D341Med (cell line): ENCODE measurements at regions not wholly inside any gene's neighbourhood (a gene's known extent, or its start where the extent isn't known, plus 50 kb on each side); places are given as distances from the start of the nearest gene placed in this dataset.

Experiments
- DNase-seq: peaks from one replicate; pipeline ENCODE4 v3.0.0; 2012; ENCODE audit warnings: low spot score

DNA sequence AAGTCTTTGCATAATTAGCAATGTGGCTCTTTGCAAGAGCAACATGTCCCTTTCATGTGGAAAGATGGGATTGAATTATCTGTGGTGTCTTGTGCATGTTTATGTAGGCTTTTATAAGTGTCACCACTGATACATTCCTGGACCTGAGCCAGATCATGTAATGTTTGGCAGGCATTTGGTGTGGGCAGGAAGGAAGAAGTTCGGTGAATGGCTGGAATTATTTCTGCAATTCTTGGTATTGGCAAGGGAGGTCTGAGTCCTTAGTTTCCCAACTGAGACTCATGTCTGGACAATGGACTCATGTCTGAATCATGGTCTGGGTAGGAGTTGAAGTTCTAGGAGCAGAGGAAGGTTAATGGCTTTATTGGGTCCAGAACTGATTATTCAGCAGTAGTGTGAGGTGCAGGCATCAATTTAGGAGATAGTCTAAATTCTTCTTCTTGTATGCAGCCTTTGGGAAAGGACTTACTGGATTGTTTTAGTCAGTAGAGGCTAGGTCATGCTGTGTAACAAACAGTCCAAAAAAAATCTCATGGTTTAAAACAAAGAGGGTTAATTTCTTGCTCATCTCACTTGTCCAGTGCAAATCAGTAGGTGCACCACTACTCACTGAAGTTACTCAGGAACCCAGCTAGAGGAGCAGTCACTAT, 186.5 kb upstream of the LHX5 start:
- no peak for DNase-seq

DNA sequence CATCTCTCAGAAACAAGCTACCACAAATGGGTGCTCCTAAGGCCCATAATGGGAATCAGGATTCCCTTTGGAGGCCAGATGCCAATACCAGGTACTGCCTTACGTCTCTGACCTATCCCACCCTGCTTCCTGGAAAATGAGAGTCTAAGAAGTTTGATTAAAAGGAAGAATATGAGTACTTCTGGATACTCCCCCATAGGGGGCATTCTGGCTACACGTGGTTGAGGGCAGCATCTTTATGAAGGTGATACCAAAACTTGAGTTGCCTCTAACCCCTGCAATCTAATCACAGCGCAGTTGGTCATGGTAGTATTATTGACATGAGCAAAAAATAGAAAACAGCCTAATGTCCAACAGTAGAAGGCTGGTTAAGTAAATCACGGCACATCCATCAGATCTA, 184.2 kb upstream of the LHX5 start:
- DNase-seq = no peak

DNA sequence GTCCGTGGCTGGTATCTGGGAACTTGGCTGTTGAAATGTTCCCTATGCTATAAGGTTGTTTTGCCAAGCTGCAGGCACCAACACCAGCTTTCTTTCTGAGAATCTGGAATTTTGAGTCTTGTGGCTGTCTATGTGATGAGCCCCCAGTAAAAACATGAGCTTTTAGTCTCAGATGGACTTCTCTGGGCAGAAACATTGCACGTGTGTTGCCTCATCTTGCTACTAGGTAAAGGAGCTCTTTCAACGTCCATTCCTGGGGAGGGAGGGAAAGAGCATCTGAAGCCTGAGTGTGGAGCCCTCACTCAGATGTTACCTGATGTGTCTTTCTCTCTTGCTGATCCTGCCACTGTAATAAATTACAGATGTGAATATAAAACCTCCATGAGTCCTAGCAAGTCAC, 183.8 kb upstream of the LHX5 start:
- no peak for DNase-seq

DNA sequence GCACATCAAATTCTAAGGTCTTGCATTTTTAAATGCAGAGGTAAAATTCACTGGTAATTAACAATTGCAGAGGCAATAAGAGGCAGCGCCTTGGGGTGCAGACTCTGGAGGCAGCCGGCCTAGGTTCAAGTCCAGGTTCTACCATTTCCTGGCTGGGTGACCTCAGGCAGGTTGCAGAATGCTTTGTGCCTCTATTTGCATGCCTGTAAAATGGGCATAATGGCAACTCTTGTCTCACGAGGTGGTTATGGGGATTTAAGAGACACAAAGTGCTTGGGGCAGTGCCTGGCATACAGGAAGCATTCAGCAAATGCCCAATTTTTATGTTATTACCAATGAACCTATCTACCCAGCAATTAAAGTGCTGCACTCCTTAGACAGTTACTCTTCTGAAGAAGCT, 180.0 kb upstream of the LHX5 start:
- no peak for DNase-seq

DNA sequence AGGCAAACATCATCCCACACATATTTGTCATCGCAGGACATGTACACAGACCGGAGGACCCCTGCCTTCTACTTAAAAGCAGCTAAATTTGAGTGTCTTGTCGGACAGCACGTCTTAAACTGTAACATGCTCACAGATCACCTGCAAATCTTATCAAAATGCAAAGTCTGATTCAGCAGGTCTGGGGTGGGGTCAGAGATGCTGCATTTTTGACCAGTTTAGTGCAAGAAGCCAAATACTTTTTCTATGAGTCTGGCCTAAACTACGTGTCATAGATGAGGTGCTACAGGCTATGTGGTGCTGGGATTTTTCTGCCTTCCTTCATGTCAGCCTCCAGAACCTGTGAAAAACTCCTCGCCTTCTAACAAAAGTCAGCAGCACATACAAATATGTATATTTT, 178.8 kb upstream of the LHX5 start:
- DNase-seq = no peak

DNA sequence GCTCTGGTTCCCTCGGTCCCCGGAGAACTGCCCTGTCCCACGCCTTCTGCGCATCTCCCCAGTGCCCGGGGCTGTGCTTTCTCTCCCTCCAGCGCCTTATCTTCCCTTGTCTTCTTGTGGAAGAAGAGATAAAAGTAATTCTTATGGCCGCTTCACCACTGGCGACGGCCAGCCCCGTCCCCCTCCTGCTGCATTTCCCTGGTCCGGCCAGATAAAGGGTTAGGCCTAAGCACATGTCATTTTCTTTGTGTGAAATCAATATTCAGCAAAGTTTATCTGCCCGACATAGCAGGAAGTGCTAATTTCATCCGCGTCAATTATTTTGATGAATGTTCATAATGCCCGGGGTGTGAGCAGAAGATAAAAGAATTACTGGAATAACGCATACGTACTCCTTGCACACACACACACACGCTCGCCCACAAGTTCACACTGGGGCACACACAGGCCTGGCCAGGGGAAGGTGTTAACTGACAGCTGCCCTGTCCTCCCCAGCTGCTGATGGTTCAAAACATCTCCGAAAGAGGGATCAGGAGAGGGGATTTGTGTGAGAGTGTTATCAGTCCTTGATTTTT, 177.7 kb upstream of the LHX5 start:
- no peak for DNase-seq

DNA sequence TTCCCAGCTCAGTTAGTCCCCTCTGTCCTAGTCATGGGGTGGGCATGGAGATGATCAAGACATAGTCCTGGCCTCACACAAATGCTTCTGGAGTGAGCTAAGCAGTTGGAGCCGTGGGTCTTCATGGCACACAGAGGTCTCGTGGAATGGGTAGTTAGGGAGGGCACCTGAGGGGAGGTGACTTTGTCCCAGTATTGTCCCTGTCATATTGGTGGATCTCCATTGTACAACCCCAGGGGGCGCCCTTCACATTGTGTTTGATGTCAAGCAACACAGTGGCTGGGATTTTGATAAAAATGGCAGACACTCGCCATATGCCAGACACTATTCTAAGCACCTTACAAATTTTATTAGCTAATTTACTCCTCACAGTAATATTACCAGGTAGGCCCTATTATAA, 175.4 kb upstream of the LHX5 start:
- DNase-seq = peak; percentile 60

DNA sequence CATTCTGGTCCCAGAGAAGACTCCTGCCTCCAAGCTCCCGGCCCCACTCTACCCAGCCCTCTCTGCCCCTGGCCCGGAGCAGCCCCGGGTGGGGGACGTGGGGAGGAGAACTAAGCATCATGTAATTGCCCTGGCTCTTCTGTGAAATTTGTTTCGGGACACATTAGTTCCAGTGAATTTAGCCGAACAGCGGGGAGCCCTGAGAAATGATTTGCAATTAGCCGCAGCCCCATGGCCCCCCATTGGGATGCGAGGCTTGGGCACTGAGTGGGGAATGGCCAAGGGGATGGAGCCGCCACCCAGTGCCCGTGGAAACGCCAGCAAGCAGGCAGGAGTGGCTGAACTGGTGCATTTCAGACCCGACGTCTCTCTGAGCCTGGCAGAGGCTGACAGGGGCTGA, 173.9 kb upstream of the LHX5 start:
- DNase-seq = no peak

DNA sequence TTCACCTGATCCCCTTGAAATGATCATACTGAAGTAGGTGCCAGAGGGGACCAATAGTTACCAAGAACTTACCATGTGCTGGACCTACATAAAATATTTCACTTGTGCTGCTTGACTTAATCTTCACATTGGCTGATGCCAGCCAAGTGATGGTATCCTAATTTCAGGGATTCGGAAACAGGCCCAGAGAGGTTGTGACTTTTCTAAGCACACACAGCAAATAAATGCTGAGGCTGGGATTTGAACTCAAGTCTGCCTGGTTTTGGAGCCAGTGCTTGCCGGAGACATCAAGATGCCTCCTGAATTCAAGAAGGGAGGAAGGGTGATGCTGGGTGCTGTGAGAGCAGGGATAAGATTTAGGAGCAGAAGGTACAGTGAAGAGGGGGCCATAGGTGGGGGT, 173.5 kb upstream of the LHX5 start:
- no peak for DNase-seq

DNA sequence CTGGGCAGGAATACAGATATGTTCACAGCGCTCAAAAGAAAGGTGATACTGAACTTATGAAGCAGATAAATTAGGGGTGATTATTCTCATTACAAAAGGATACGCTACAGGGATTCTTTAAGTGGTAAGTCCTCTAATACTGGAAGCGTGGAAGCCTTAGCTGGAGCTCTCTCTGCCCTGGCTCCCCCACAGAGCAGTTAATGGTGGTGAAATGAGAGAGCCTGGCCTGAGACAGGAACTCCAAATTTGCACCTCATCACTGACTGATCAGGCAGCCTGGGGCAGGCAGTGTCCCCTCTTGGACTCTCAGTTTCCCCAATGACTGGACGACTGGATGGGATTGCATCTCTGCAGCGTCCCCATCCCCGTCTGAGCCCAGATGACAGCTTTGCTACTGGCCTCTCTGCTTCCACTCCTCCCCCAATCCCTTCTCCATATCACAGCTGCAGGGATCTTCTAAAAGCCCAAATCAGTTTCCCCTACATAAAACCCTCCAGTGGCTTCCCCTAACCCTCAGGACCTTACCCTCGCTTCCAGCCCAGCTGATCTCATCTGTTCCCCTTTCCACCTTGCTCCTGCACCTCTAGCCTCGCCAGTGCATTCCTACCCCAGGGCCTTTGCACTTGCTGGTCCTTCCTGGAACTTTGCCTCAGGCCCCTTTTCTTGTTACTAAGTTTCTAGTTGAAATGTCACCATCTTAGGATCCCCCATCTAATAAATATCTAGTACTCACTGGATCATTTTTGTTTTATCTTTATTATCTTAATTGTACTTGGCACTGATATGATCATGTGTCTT, 171.7 kb upstream of the LHX5 start:
- no peak for DNase-seq

DNA sequence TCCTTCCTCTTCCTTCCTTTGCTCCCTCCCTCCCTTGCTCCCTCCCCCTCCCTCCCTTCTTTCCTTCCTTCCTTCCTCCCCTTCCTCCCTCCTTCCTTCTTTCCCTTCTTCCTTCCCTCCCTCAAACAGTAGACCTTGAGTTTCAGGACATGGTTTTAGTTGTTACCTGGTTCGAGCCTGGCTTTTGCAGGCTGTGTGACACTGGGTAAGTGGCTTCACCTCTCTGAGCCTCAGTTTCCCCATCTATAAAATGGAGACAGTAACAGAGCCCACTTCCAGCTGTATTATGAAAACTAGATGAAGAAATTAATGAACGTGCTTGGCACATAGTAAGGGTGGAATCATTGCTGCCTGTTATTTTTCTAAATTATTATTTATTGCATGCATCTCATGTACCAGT, 171.0 kb upstream of the LHX5 start:
- no peak for DNase-seq

DNA sequence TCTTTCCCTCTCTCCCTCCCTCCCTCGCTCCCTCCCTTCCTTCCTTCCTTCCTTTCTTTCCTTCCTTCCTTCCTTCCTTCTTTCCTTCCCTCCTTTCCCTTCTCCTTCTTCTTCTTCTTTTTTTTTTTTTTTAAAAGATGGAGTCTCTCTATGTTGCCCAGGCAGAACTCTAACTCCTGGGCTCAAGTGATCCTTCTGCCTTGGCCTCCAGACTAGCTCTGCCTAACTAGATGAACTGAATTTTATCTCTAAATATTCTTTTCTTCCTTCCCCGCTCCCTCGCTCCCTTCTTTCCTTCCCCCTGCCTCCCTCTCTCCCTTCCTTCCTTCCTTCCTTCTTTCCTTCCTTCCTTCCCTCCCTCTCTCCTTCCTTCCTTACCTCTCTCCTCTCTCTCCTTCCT, 170.5 kb upstream of the LHX5 start:
- no peak for DNase-seq

DNA sequence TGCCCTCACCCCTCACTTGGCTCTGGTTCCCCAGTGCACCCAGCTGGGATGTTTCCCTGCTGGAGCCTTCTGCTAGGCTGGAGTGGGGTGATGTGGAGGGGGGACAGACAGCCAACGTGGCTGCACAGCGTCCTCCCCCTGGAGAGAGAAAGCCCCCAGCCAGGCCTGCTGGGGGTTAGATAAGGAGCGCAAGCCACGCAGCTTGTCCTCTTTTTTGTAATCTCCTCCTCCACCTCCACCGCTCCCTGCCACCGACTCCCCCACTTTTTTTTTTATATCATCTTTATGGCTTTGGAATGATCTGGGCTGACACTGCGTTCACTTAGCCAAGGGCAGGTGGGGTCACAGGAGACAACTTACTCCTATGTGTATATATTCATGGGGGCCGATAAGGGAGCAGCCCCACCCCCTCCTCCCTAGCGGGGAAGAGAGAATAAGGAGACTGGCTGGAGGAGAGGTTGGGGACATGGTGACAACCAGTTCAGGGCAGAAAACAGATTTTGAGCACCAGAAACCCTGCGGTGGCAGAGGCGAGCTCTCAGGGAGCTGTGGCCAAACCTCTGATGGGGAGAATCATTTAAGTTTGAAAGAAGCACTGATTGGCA, 169.9 kb upstream of the LHX5 start:
- no peak for DNase-seq

DNA sequence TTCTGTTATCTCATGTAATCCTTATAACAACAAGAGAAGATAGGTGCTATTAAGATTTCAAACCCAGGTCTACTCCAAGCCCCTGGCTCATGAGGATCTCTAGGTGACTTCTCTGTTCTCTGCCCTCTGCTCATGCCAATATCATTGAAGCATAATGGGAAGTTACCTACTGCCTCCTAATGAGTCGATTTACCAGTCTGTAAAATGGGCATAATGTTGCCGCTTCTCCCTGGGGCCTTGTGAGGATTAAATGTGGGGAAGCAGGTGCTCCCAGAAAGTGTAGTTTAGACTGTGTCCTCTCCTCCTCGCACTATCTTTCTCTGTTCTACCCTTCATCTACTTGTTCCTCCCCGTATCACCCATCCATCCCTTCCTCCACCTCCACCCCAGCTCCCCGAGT, 169.2 kb upstream of the LHX5 start:
- no peak for DNase-seq

DNA sequence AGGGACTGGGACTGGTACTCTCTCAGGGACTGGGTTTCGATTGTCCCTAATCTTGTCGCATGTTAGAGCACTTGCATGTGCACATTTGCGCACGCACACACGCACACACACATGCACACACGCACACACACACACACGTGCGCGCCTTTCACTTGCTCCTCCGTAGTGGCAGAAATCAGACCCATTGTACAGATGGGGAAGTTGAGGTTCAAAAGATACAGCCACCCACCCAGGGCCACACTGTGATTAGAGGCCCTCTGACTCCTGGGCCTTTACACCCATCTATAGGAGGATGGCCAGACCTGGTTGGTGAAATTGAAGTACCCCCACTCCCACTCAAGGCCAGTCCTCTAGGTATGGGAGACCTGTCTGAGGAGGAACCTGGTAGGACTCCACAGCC, 167.8 kb upstream of the LHX5 start:
- DNase-seq = no peak

DNA sequence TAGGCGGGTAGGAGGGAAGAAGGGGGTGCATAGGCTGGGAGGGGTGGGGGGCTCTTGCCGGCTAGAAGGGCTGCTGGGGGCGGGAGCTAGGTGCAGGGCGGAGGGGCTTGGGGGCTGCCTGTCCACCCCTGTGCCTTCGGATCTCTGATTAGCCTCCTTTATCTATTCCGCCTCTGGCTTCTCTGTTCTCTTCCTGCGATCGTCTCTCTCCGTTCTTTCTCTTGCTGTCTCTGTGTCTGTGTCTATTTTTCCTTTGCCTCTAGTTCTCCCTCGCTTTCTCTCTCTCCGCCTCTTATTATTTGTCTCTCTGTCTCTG, 166.7 kb upstream of the LHX5 start:
- no peak for DNase-seq

DNA sequence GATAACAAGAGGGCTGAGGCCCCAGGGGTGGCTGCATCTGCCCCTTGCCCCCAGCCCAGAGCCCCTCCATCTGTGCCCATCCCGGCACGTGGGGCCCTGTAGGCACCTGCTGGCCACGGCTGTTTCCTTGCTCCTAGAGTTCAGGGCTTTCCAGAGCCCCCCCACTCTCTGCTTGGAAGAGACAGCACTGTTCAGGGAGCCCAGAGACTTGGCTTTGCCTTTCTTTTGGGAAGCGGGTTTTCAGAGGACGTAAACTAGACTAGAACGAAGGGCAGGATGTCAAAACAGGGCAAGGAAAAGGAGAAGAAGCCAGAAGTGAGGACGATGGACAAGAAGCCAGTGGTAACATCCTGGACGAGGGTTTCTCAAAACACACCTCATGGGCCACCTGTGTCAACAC, 163.3 kb upstream of the LHX5 start:
- DNase-seq = no peak

DNA sequence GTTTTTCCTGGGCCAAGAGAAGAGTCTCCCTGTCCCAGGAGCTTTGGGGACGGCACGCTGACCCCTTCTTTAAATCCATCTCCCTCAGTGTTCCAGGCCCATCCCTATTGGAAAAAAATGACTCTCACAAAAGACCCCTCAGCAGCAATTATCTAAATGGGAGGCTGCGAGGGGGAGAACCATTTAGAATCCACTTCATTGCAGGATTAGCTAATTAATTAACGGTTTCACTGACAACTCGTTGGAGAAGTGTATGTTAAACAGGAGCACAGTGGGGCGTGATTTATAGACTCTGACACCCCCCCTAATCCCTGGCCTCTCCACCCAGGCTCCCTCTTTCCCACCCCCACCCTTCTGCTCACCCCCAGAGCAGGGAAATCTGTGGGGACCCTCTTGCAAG, 162.8 kb upstream of the LHX5 start:
- no peak for DNase-seq

DNA sequence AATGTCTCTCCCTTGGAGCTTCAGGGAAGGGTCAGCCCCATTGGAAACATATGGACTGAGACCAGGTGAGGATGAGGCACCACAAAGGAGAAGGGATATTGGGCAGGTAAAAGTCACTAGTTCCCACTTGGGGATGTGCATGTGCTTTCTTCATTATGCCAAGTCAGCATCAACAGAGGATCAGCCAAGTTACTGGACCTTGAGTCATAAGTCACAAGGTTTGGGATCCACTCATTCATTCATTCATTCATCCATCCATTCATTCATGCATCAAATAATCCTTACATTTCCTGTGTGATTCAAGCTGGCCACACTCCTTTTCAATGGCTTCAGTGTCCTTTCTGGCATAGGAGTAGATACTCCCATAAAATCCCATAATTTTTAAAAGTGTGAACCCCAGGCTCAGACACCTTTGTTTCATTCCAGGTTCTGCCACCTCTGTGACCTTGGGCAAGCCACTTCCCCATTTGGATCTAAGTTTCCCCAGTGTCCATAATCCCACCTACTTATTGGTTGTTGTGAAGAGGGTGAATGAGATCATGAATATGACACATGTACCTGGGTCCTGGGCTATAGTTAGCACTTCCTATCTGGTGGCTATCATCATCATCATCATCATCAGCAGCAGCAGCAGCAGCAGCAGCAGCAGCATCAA, 162.1 kb upstream of the LHX5 start:
- no peak for DNase-seq

DNA sequence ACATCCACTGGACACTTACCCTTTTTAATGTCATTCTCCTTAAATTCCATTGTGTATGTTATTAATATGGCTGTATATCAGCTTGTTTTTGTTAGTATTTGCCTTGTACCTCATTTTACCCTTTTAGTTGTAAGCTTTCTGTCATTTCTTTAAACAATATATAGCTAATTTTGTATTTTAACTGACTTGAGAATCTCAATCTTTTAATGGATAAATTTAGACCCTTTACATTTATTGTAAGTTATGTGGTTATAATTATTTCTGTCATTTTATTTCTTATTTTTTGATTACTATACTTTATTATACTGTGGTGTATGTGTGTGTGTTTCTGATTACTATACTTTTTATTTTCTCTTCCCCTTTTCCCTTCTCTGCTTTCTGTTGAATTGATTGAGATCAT, 159.0 kb upstream of the LHX5 start:
- DNase-seq = no peak

DNA sequence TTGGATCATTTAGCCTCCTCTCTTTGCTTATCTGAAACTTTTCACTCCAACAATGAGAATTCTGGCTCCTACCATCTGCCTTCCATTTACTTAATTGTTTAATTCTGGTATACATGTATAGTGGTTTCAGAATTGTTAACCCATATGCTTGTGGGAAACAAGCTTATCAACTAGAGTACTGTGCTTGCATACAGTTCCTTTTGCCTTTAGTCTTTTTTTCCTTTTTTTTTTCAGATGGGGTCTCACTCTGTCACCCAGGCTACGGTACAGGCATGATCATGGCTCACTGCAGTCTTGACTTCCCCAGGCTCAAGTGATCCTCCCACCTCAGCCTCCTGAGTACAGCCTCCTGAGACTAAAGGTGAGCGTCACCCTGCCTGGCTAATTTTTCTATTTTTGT, 153.8 kb upstream of the LHX5 start:
- DNase-seq = no peak

DNA sequence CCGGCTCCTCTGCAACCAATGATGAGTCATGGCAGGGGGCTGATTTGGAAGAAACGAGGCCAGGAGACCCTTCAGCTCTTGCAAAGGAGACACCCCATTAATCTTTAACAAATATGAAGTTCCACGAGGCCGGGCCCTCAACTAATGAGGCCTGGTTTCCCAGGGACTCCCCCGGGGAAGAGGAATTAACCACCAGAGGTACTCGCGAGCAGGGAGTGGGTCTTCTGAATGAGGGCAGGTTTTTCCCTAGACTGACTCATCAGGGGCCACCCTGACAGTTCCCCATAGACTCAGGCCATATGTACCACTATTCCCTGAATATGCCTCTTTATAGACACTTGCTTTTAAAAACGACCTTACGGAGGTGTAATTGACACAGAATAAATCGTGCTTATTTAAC, 150.7 kb upstream of the LHX5 start:
- DNase-seq = no peak

DNA sequence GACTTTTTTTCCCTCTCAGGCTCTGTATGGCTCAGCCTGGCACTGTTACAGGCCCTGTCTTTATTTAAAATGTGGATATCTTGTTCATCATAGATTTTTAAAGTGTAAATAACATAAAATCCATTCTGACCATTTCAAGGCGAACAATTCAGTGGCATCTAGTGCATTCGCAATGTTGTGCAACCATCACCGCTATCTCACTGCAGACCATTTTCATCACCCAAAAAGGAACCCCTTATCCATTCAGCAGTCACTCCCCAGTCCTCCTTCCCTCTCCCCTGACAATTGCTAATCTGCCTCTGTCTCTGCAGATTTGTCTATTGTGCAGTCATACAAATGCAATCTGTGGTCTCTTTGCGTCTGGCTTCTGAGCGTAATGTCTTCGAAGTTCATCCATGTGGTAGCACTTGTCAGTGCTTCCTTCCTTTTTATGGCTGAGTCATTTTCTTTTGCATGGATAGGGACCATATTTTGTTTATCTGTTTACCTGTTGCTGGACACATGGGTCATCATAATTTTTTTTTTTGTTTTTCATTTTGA, 148.8 kb upstream of the LHX5 start:
- no peak for DNase-seq
